ENCODE measurements at regions not wholly inside any gene's neighbourhood (a gene's known extent, or its start where the extent isn't known, plus 50 kb on each side); places are given as distances from the start of the nearest gene placed in this dataset.

GRCh38 chr3:132904-133303, 63.7 kb upstream of the CHL1 start:
- DNase-seq (ENCODE audit: low read depth): no peak

- no peak for DNase-seq (ENCODE audit: low read depth)
These were observed 55.7 kb upstream of the CHL1 start for GRCh38 chr3:140748-141330.
